ENCODE measurements at regions not wholly inside any gene's neighbourhood (a gene's known extent, or its start where the extent isn't known, plus 50 kb on each side); places are given as distances from the start of the nearest gene placed in this dataset.
"Not testable (repeated sequence)": the region's sequence is repeated elsewhere in the genome, so short reads cannot be mapped to it uniquely, and the experiment has no call there.

DNA sequence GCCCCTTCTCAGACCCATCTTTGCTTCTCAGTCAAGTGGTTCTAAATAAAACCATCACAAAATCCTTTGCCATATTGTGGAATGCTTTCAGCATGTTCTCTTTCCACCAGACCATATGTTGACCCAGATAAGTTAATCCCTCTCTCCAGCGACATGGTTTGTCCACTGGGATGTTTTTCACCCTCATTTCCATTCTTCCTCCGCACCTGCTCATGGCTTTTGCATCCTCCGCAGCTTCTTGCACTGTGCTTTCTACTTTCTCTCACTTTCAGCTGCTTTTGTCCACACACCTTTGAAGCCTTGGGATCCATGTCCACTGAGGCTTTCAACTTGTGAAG, 52.3 kb upstream of the WAC start:
- Histone ChIP-seq H3K4me2 (ENCODE audit: low read depth, low read length, poor library complexity, severe bottlenecking) (no peak overlapping the region), H2AFZ (ENCODE audit: low read length) (no peak overlapping the region)

DNA sequence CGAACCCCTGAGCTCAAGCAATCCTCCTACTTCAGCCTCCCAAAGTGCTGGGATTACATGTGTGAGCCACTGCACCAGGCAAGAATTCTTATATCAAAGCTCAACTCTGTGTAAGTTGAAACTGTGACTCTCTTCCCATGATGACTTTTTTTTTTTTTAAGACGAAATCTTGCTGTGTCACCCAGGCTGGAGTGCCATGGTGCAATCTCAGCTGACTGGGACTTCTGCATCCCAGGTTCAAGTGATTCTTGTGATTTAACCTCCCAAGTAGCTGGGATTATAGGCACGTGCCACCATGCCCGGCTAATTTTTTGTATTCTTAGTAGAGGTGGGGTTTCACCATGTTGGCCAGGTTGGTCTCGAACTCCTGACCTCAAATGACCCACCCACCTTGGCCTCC, 51.6 kb upstream of the WAC start:
- H3F3A ChIP-seq (ENCODE audit: low read depth); H3K9me2 ChIP-seq (replicated peaks; ENCODE audit: low read depth, low read length): not testable (repeated sequence)

More for the DNA sequence above, 52.3 kb upstream of the WAC start:
- no peak overlapping the region for H3K4me3 ChIP-seq (ENCODE audit: low read length, poor library complexity, severe bottlenecking)
- H3K9me3 ChIP-seq (ENCODE audit: insufficient read depth, low read depth, low read length): no peaks in the 10 kb centered on the region
- H4K20me1 ChIP-seq (ENCODE audit: insufficient read depth, low read length, poor library complexity, severe bottlenecking): no peaks in the 10 kb centered on the region
- TF ChIP-seq EZH2phosphoT487 (IDR thresholded peaks at IDR 0.05; ENCODE audit: borderline replicate concordance): no peak
- TF ChIP-seq, protein P1, sequence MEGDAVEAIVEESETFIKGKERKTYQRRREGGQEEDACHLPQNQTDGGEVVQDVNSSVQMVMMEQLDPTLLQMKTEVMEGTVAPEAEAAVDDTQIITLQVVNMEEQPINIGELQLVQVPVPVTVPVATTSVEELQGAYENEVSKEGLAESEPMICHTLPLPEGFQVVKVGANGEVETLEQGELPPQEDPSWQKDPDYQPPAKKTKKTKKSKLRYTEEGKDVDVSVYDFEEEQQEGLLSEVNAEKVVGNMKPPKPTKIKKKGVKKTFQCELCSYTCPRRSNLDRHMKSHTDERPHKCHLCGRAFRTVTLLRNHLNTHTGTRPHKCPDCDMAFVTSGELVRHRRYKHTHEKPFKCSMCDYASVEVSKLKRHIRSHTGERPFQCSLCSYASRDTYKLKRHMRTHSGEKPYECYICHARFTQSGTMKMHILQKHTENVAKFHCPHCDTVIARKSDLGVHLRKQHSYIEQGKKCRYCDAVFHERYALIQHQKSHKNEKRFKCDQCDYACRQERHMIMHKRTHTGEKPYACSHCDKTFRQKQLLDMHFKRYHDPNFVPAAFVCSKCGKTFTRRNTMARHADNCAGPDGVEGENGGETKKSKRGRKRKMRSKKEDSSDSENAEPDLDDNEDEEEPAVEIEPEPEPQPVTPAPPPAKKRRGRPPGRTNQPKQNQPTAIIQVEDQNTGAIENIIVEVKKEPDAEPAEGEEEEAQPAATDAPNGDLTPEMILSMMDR (conservative IDR thresholded peaks at IDR 0.05; ENCODE audit: low read length): no peak
- H3K9ac ChIP-seq (ENCODE audit: low read depth, low read length, poor library complexity, severe bottlenecking): no peak overlapping the region
- no peaks in the 10 kb centered on the region for H3K27me3 ChIP-seq (ENCODE audit: insufficient read depth, low read length, poor library complexity, severe bottlenecking)
- H3K36me3 ChIP-seq (ENCODE audit: insufficient read depth, low read length): no peaks in the 10 kb centered on the region
- no peaks in the 10 kb centered on the region for H3K4me1 ChIP-seq (ENCODE audit: insufficient read depth, low read length, poor library complexity, severe bottlenecking)
- no peaks in the 10 kb centered on the region for H3F3A ChIP-seq (ENCODE audit: low read depth)
- H3K79me2 ChIP-seq (ENCODE audit: insufficient read depth, low read length): no peaks in the 10 kb centered on the region
- H3K9me2 ChIP-seq (replicated peaks; ENCODE audit: low read depth, low read length): no peaks in the 10 kb centered on the region

DNA sequence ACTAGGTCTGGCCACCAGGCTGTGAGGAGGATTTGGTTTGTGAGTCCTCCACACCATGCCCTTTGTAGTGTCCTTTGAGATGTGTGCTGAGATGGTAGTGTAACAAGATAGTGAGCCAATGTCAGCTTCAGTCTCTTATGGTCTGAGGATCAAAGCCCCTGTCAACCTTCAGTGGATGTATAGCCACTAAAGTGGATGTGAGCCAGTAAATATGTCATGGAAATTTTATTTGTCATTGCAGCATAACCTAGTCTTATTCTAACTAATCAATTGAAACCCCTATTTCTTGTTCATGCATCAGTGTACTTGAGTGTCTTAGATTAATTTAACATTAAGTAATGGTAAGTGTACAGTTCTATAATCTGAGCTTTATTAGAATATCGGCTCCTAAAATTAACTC, 51.0 kb upstream of the WAC start:
- Histone ChIP-seq H3K27me3 (ENCODE audit: insufficient read depth, low read length, poor library complexity, severe bottlenecking) (no peaks in the 10 kb centered on the region), H3K79me2 (ENCODE audit: insufficient read depth, low read length) (no peaks in the 10 kb centered on the region), H3K9ac (ENCODE audit: low read depth, low read length, poor library complexity, severe bottlenecking) (no peak overlapping the region), H4K20me1 (ENCODE audit: insufficient read depth, low read length, poor library complexity, severe bottlenecking) (no peaks in the 10 kb centered on the region), H3K4me3 (ENCODE audit: low read length, poor library complexity, severe bottlenecking) (no peak overlapping the region), H3K9me2 (replicated peaks; ENCODE audit: low read depth, low read length) (no peaks in the 10 kb centered on the region), H3K4me2 (ENCODE audit: low read depth, low read length, poor library complexity, severe bottlenecking) (no peak overlapping the region), H3K4me1 (ENCODE audit: insufficient read depth, low read length, poor library complexity, severe bottlenecking) (no peaks in the 10 kb centered on the region), H3K36me3 (ENCODE audit: insufficient read depth, low read length) (no peaks in the 10 kb centered on the region), H3F3A (ENCODE audit: low read depth) (no peaks in the 10 kb centered on the region), H2AFZ (ENCODE audit: low read length) (no peak overlapping the region), H3K9me3 (ENCODE audit: insufficient read depth, low read depth, low read length) (no peaks in the 10 kb centered on the region)
- TF ChIP-seq, protein P1 (conservative IDR thresholded peaks at IDR 0.05; ENCODE audit: low read length): no peak
- TF ChIP-seq EZH2phosphoT487 (IDR thresholded peaks at IDR 0.05; ENCODE audit: borderline replicate concordance): no peak

More for the DNA sequence above, 51.6 kb upstream of the WAC start:
- not testable (repeated sequence) for H2AFZ ChIP-seq (ENCODE audit: low read length); H3K4me2 ChIP-seq (ENCODE audit: low read depth, low read length, poor library complexity, severe bottlenecking); H4K20me1 ChIP-seq (ENCODE audit: insufficient read depth, low read length, poor library complexity, severe bottlenecking); H3K9ac ChIP-seq (ENCODE audit: low read depth, low read length, poor library complexity, severe bottlenecking); H3K36me3 ChIP-seq (ENCODE audit: insufficient read depth, low read length); H3K4me3 ChIP-seq (ENCODE audit: low read length, poor library complexity, severe bottlenecking); H3K9me3 ChIP-seq (ENCODE audit: insufficient read depth, low read depth, low read length); H3K79me2 ChIP-seq (ENCODE audit: insufficient read depth, low read length); H3K27me3 ChIP-seq (ENCODE audit: insufficient read depth, low read length, poor library complexity, severe bottlenecking); H3K4me1 ChIP-seq (ENCODE audit: insufficient read depth, low read length, poor library complexity, severe bottlenecking)

All from Loucy (cell line).